Common myeloid progenitor, CD34-positive (primary cell): ENCODE measurements at regions not wholly inside any gene's neighbourhood (a gene's known extent, or its start where the extent isn't known, plus 50 kb on each side); places are given as distances from the start of the nearest gene placed in this dataset.

Source experiments
- CTCF ChIA-PET: fragments of 350-600 bp; sonication (Branson Sonifier 250); formaldehyde crosslinking; loops from one replicate; lab custom pipeline; 2021; ENCODE audit warnings: antibody characterized with exemption; lab: Charles Lee
- POLR2A ChIA-PET: fragments of 350-600 bp; sonication (Branson Sonifier 250); formaldehyde crosslinking; loops from one replicate; lab custom pipeline; 2021; ENCODE audit warnings: antibody characterized with exemption; lab: Charles Lee
- DNase-seq, 3 donors: peaks; one replicate each; pipeline versions ENCODE4 v3.0.0 to v3.0.0-alpha.2; 2013
- H3K27ac ChIP-seq, 2 experiments: 1 replicate in 1 of 2; 2 replicates in 1 of 2; pipeline ENCODE4 v1.7.0; 2013; ENCODE audit warnings: inconsistent platforms in 2 of 2, low read length in 2 of 2, mild to moderate bottlenecking in 2 of 2, low read depth in 1 of 2, moderate library complexity in 1 of 2; ENCODE audit not compliant: severe bottlenecking in 2 of 2, insufficient read depth in 1 of 2, poor library complexity in 1 of 2
- H3K27me3 ChIP-seq, 5 experiments: replicated peaks in 2 of 5; 1 replicate in 3 of 5; 2 replicates in 2 of 5; pipeline versions ENCODE4 v1.6.1 to v1.7.0; 2013; ENCODE audit warnings: low read length in 4 of 5, mild to moderate bottlenecking in 2 of 5, moderate library complexity in 2 of 5, inconsistent platforms in 1 of 5; ENCODE audit not compliant: insufficient read depth in 5 of 5, control insufficient read depth in 4 of 5
- H3K36me3 ChIP-seq, 4 experiments: 1 replicate in 2 of 4; 2 replicates in 2 of 4; pipeline versions ENCODE4 v1.6.1 to v1.7.0; 2013; ENCODE audit warnings: low read length in 3 of 4, control low read depth in 1 of 4, mild to moderate bottlenecking in 1 of 4; ENCODE audit not compliant: control insufficient read depth in 4 of 4, insufficient read depth in 4 of 4
- H3K4me1 ChIP-seq, 4 experiments: 1 replicate in 3 of 4; 2 replicates in 1 of 4; pipeline versions ENCODE4 v1.6.1 to v1.7.1; 2013; ENCODE audit warnings: low read length in 3 of 4, mild to moderate bottlenecking in 3 of 4, control low read depth in 1 of 4, inconsistent platforms in 1 of 4, moderate library complexity in 1 of 4; ENCODE audit not compliant: control insufficient read depth in 4 of 4, insufficient read depth in 4 of 4; ENCODE audit errors: control extremely low read depth in 1 of 4
- H3K4me3 ChIP-seq, 7 experiments: 1 replicate in 4 of 7; 2 replicates in 3 of 7; pipeline versions ENCODE4 v1.5.1 to v1.7.0; 2013; ENCODE audit warnings: mild to moderate bottlenecking in 7 of 7, low read length in 6 of 7, moderate library complexity in 6 of 7, inconsistent platforms in 2 of 7, low read depth in 2 of 7, control low read depth in 1 of 7; ENCODE audit not compliant: insufficient read depth in 4 of 7, control insufficient read depth in 1 of 7; ENCODE audit errors: extremely low read depth in 1 of 7
- H3K9me3 ChIP-seq, 5 experiments: 1 replicate in 4 of 5; 2 replicates in 1 of 5; pipeline versions ENCODE4 v1.6.1 to v1.7.1; 2013; ENCODE audit warnings: low read length in 4 of 5, mild to moderate bottlenecking in 2 of 5, inconsistent platforms in 1 of 5, low read depth in 1 of 5, moderate library complexity in 1 of 5; ENCODE audit not compliant: control insufficient read depth in 4 of 5, insufficient read depth in 2 of 5; ENCODE audit errors: control extremely low read depth in 1 of 5
- WGBS: methylation state at CpG from one replicate; pipeline ENCODE4 v1.1.5; 2013; ENCODE audit not compliant: insufficient coverage; 5-methylcytosine and 5-hydroxymethylcytosine counted together

DNA sequence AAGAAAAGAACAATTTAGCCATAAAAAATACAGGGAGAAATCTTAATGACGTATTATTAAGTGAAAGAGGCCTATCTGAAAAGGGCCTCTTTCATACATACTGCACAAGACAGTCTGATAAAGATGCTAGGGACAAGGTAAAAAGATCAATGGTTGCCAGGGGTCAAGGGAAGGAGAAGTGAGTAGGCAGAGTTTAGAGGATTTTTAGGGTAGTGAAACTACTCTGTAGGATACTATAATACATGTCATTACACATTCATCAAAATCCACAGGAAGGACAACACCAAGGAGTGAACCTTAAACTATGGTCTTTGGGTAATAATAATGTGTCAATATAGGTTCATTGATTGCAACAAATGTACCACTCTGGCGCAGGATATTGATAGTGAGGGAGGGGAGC is 289.3 kb downstream of the FSIP2 start:
- H3K36me3 ChIP-seq = peaks cover 0 to under 1% (median 0%) of the 10 kb centered on the region in 4 experiments
- H3K4me1 ChIP-seq = no peaks in the 10 kb centered on the region
- H3K27ac ChIP-seq = no peak overlapping the region
- POLR2A ChIA-PET = no interaction called here
- no peak overlapping the region for H3K4me3 ChIP-seq
- H3K27me3 ChIP-seq = no peaks in the 10 kb centered on the region
- WGBS = 100% methylated on average over 1 of the region's 2 CpGs
- H3K9me3 ChIP-seq = peaks cover 0 to 1% (median 0%) of the 10 kb centered on the region in 5 experiments
- CTCF ChIA-PET = no interaction called here
- DNase-seq = no peak

- Histone ChIP-seq H3K9me3 (peaks cover 0 to 1% (median 0%) of the 10 kb centered on the region in 5 experiments), H3K36me3 (peaks cover 0 to 2% (median 0%) of the 10 kb centered on the region in 4 experiments), H3K4me3 (no peak overlapping the region), H3K27me3 (no peaks in the 10 kb centered on the region), H3K27ac (no peak overlapping the region), H3K4me1 (no peaks in the 10 kb centered on the region)
- no CpG with 5 or more reads among the region's 1 CpG for WGBS
- DNase-seq = no peak
- ChIA-PET POLR2A (no interaction called here), CTCF (no interaction called here)
Measured at GRCh38 chr2:186031229-186031628, 292.6 kb downstream of the FSIP2 start.

GRCh38 chr2:186032102-186032738 is 293.6 kb downstream of the FSIP2 start:
- Histone ChIP-seq H3K36me3 (peaks cover 0 to 2% (median 0%) of the 10 kb centered on the region in 4 experiments), H3K4me3 (no peak overlapping the region), H3K4me1 (no peaks in the 10 kb centered on the region), H3K27me3 (no peaks in the 10 kb centered on the region), H3K27ac (no peak overlapping the region), H3K9me3 (no peaks in the 10 kb centered on the region)
- WGBS = 90% methylated on average over 2 of the region's 2 CpGs
- ChIA-PET POLR2A (no interaction called here), CTCF (no interaction called here)
- no peak for DNase-seq

DNA sequence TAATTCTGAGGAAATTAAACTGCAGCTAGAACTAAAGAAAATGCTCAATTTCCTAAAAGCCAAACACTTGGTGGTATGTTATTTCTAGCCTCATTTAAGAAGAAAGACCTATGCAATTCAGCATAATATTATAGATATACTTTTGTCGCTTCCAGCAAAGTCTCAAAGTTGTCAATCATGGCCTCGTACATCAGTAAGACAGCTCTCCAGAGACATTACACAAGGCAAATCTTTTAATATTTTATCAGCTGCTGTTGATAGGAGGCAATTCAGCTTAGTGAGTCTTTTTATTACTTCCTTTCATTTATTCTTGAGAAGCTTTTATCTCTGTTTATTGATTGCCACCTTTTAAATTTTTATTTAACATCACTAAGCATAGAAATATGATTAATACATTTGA is 294.3 kb downstream of the FSIP2 start:
- H3K27me3 ChIP-seq = no peaks in the 10 kb centered on the region
- H3K9me3 ChIP-seq = no peaks in the 10 kb centered on the region
- no peaks in the 10 kb centered on the region for H3K4me1 ChIP-seq
- POLR2A ChIA-PET = no interaction called here
- no CpG with 5 or more reads among the region's 2 CpGs for WGBS
- peaks cover 0 to 2% (median 0%) of the 10 kb centered on the region in 4 experiments for H3K36me3 ChIP-seq
- no peak for DNase-seq
- CTCF ChIA-PET = interaction anchor here (1.1 kb wide), 1 partner anchor 26 kb away, joined by 3 read pairs; no protein-coding TSS in a partner anchor
- no peak overlapping the region for H3K27ac ChIP-seq
- no peak overlapping the region for H3K4me3 ChIP-seq

GRCh38 chr2:186033541-186033940 is 294.9 kb downstream of the FSIP2 start:
- Histone ChIP-seq H3K9me3 (no peaks in the 10 kb centered on the region), H3K27ac (no peak overlapping the region), H3K4me1 (no peaks in the 10 kb centered on the region), H3K27me3 (no peaks in the 10 kb centered on the region), H3K36me3 (peaks cover 0 to 2% (median 0%) of the 10 kb centered on the region in 4 experiments), H3K4me3 (no peak overlapping the region)
- ChIA-PET POLR2A (no interaction called here), CTCF (interaction anchor here (1.1 kb wide), 1 partner anchor 26 kb away, joined by 3 read pairs; no protein-coding TSS in a partner anchor)
- WGBS = 100% methylated on average over 2 of the region's 4 CpGs
- no peak for DNase-seq

GRCh38 chr2:186036862-186037449 is 298.4 kb downstream of the FSIP2 start:
- ChIA-PET CTCF (no interaction called here), POLR2A (no interaction called here)
- Histone ChIP-seq H3K36me3 (peaks cover 0 to 2% (median 0%) of the 10 kb centered on the region in 4 experiments), H3K4me1 (no peaks in the 10 kb centered on the region), H3K27me3 (no peaks in the 10 kb centered on the region), H3K27ac (no peak overlapping the region), H3K9me3 (no peaks in the 10 kb centered on the region), H3K4me3 (no peak overlapping the region)
- DNase-seq = no peak
- 100% methylated on average over 1 of the region's 2 CpGs for WGBS
